ENCODE measurements at regions not wholly inside any gene's neighbourhood (a gene's known extent, or its start where the extent isn't known, plus 50 kb on each side); places are given as distances from the start of the nearest gene placed in this dataset.
A peak's percentile ranks its signal among the peaks of the same experiment; 100 is the strongest.

- Mint-ChIP-seq H3K27me3 (ENCODE audit: low read depth) (no peaks in the 10 kb centered on the region), H3K9me3 (peaks cover 0 to 6% of the 10 kb centered on the region in 2 experiments; a peak in 3 of 5 replicates), H3K27ac (peak overlapping the region in 1 of 3 experiments; percentile 4; a peak in 1 of 7 replicates), H3K4me1 (peaks cover 5 to 9% of the 10 kb centered on the region in 2 experiments), H3K4me3 (no peak overlapping the region), H3K36me3 (ENCODE audit: insufficient read depth in 1 of 3, low read depth in 3 of 3) (peaks cover 0 to 2% (median 0%) of the 10 kb centered on the region in 3 experiments; a peak in 1 of 7 replicates)
- Histone ChIP-seq H3K4ac (ENCODE audit: low read depth, low read length) (no peak overlapping the region), H3K9me3 (ENCODE audit: control insufficient read depth, low read depth, low read length) (no peaks in the 10 kb centered on the region), H2AK5ac (ENCODE audit: insufficient read length, low read length) (no peak overlapping the region), H3K79me2 (ENCODE audit: insufficient read depth, low read length) (no peaks in the 10 kb centered on the region), H2AFZ (ENCODE audit: low read length) (no peak overlapping the region), H3K4me1 (ENCODE audit: insufficient read depth, low read length) (no peaks in the 10 kb centered on the region), H3K9ac (ENCODE audit: extremely low read depth, insufficient read length, low read length) (no peak overlapping the region), H4K20me1 (ENCODE audit: control insufficient read depth, insufficient read depth, insufficient read length) (no peaks in the 10 kb centered on the region), H3K56ac (ENCODE audit: insufficient read length, low read depth, low read length) (no peak overlapping the region), H3K79me1 (ENCODE audit: insufficient read depth, low read depth, low read length, poor library complexity, severe bottlenecking) (no peaks in the 10 kb centered on the region), H3K27ac (ENCODE audit: insufficient read length, low read depth, low read length) (no peak overlapping the region), H2BK20ac (ENCODE audit: low read depth, low read length, poor library complexity, severe bottlenecking) (no peak overlapping the region), H3K14ac (ENCODE audit: insufficient read depth, low read length) (no peak overlapping the region), H4K8ac (replicated peaks; ENCODE audit: insufficient read length, low read depth, low read length) (no peak overlapping the region), H2BK15ac (ENCODE audit: low read depth, low read length) (no peak overlapping the region), H3T11ph (ENCODE audit: low read length) (no peak overlapping the region), H4K91ac (ENCODE audit: insufficient read length, low read depth, low read length) (no peak overlapping the region), H3K4me2 (ENCODE audit: insufficient read depth, insufficient read length, low read length) (no peak overlapping the region), H2BK5ac (ENCODE audit: insufficient read length, low read length) (no peak overlapping the region), H3K18ac (ENCODE audit: insufficient read length, low read depth, low read length) (no peak overlapping the region), H2BK12ac (ENCODE audit: insufficient read length, low read depth, low read length) (no peak overlapping the region), H4K5ac (ENCODE audit: insufficient read length, low read depth, low read length) (no peak overlapping the region), H3K23me2 (ENCODE audit: insufficient read length, low read depth, low read length, poor library complexity, severe bottlenecking) (no peaks in the 10 kb centered on the region), H2BK120ac (ENCODE audit: low read depth, low read length, poor library complexity, severe bottlenecking) (no peak overlapping the region), H3K23ac (ENCODE audit: insufficient read length, low read depth, low read length) (no peak overlapping the region), H3K27me3 (ENCODE audit: insufficient read depth, low read length) (no peaks in the 10 kb centered on the region)
- no peak for DNase-seq
- no CpG with 5 or more reads among the region's 6 CpGs for WGBS (ENCODE audit: extremely low coverage, insufficient read length, low lambda C conversion rate)
- no peak for TF ChIP-seq CTCF (conservative IDR thresholded peaks at IDR 0.05)
These were observed 140.2 kb downstream of the IRS1 start for GRCh38 chr2:226659410-226659809.

Data from H9 (cell line).